H1 (cell line): ENCODE measurements at regions not wholly inside any gene's neighbourhood (a gene's known extent, or its start where the extent isn't known, plus 50 kb on each side); places are given as distances from the start of the nearest gene placed in this dataset.

ENCODE experiments used
- ATF3 ChIP-seq: IDR thresholded peaks from 2 replicates; pipeline ENCODE4 v1.6.1; 2011; ENCODE audit warnings: low read depth, mild to moderate bottlenecking, low read length; ENCODE audit not compliant: insufficient read depth
- KDM1A ChIP-seq: fragments of 200-600, 300-600 bp; sonication (generic); IDR thresholded peaks from 2 replicates; pipeline ENCODE4 v1.7.1; 2016; ENCODE audit warnings: mild to moderate bottlenecking, low read length, borderline replicate concordance
- MAX ChIP-seq: IDR thresholded peaks from 2 replicates; pipeline ENCODE4 v1.6.1; 2012; ENCODE audit warnings: inconsistent platforms
- SIN3A ChIP-seq, 2 experiments: IDR thresholded peaks in 1 of 2; conservative IDR thresholded peaks in 1 of 2; 2 replicates each; pipeline ENCODE4 v1.6.1; 2011 to 2012; ENCODE audit warnings: low read length in 2 of 2, improper control_type of control experiment in 1 of 2, low read depth in 1 of 2, mild to moderate bottlenecking in 1 of 2
- ZNF274 ChIP-seq: IDR thresholded peaks from 2 replicates; pipeline ENCODE4 v1.7.0; 2012; ENCODE audit warnings: low read length, borderline replicate concordance; ENCODE audit errors: extremely low read depth

- no peak for TF ChIP-seq KDM1A
- no peak for TF ChIP-seq SIN3A (conservative IDR thresholded peaks at IDR 0.05 in 1 of 2, IDR thresholded peaks at IDR 0.05 in 1 of 2; ENCODE audit: low read depth in 1 of 2, low read length in 2 of 2)
- TF ChIP-seq ZNF274: no peak
- no peak for TF ChIP-seq ATF3
- no peak for TF ChIP-seq MAX
Observed at GRCh38 chr11:91823252-91823830, 401.3 kb upstream of the FAT3 start.
